ENCODE measurements at regions not wholly inside any gene's neighbourhood (a gene's known extent, or its start where the extent isn't known, plus 50 kb on each side); places are given as distances from the start of the nearest gene placed in this dataset.

GRCh38 chr6:54574671-54575070 lies 266.4 kb downstream of the TINAG start:
- TF ChIP-seq POLR2A (IDR thresholded peaks at IDR 0.05; ENCODE audit: low read length), result no peak
- TF ChIP-seq GATA1 (IDR thresholded peaks at IDR 0.05; ENCODE audit: low read depth, low read length), result no peak

All from erythroblast (primary cell).